Chondrocyte (in vitro differentiated cells): ENCODE measurements at regions not wholly inside any gene's neighbourhood (a gene's known extent, or its start where the extent isn't known, plus 50 kb on each side); places are given as distances from the start of the nearest gene placed in this dataset.

ENCODE experiments used
- DNase-seq: peaks from one replicate; pipeline ENCODE4 v3.0.0; 2021; ENCODE audit warnings: mixed read lengths, low spot score
- H3K27ac Mint-ChIP-seq: one replicate; pipeline ENCODE4 v1.8.0; 2021; ENCODE audit warnings: mild to moderate bottlenecking, moderate library complexity, mixed read lengths; ENCODE audit not compliant: unreplicated experiment
- H3K27me3 Mint-ChIP-seq: 2 replicates; pipeline ENCODE4 v1.8.0; 2021; ENCODE audit warnings: low read depth, mixed read lengths
- H3K36me3 Mint-ChIP-seq: 2 replicates; pipeline ENCODE4 v1.8.0; 2021; ENCODE audit warnings: low read depth, mixed read lengths
- H3K4me1 Mint-ChIP-seq: 2 replicates; pipeline ENCODE4 v1.8.0; 2021; ENCODE audit warnings: low read depth, mild to moderate bottlenecking, mixed read lengths
- H3K4me3 Mint-ChIP-seq: one replicate; pipeline ENCODE4 v1.8.0; 2021; ENCODE audit warnings: mild to moderate bottlenecking, moderate library complexity, mixed read lengths; ENCODE audit not compliant: unreplicated experiment
- H3K9me3 Mint-ChIP-seq: 2 replicates; pipeline ENCODE4 v1.8.0; 2021; ENCODE audit warnings: low read depth, mixed read lengths
- CTCF ChIP-seq: fragments of 200-600 bp; sonication (generic); IDR thresholded peaks from 2 replicates; pipeline ENCODE4 v1.5.0; 2021; ENCODE audit warnings: antibody characterized with exemption, mild to moderate bottlenecking, moderate library complexity

- Mint-ChIP-seq H3K9me3 (no peaks in the 10 kb centered on the region), H3K27ac (no peak overlapping the region), H3K36me3 (no peaks in the 10 kb centered on the region), H3K4me3 (no peak overlapping the region), H3K4me1 (no peaks in the 10 kb centered on the region), H3K27me3 (no peaks in the 10 kb centered on the region)
- no peak for TF ChIP-seq CTCF
- no peak for DNase-seq
Observed at GRCh38 chr10:88198023-88198422, 334.6 kb downstream of the PTEN start.

- H3K9me3 Mint-ChIP-seq, result no peaks in the 10 kb centered on the region
- no peak overlapping the region for H3K4me3 Mint-ChIP-seq
- H3K36me3 Mint-ChIP-seq, result no peaks in the 10 kb centered on the region
- no peaks in the 10 kb centered on the region for H3K27me3 Mint-ChIP-seq
- no peaks in the 10 kb centered on the region for H3K4me1 Mint-ChIP-seq
- no peak for DNase-seq
- no peak overlapping the region for H3K27ac Mint-ChIP-seq
- no peak for TF ChIP-seq CTCF
Observed at GRCh38 chr10:88200312-88201032, 337.0 kb downstream of the PTEN start.

- H3K36me3 Mint-ChIP-seq, result no peaks in the 10 kb centered on the region
- H3K9me3 Mint-ChIP-seq, result no peaks in the 10 kb centered on the region
- H3K4me1 Mint-ChIP-seq, result no peaks in the 10 kb centered on the region
- H3K27me3 Mint-ChIP-seq, result no peaks in the 10 kb centered on the region
- no peak overlapping the region for H3K27ac Mint-ChIP-seq
- no peak for DNase-seq
- no peak overlapping the region for H3K4me3 Mint-ChIP-seq
- no peak for TF ChIP-seq CTCF
Observed at GRCh38 chr10:88205842-88206446, 342.5 kb downstream of the PTEN start.

GRCh38 chr10:88207121-88207546, 343.7 kb downstream of the PTEN start:
- Mint-ChIP-seq H3K4me1 (no peaks in the 10 kb centered on the region), H3K27me3 (no peaks in the 10 kb centered on the region), H3K36me3 (no peaks in the 10 kb centered on the region), H3K27ac (no peak overlapping the region), H3K4me3 (no peak overlapping the region), H3K9me3 (no peaks in the 10 kb centered on the region)
- TF ChIP-seq CTCF, result no peak
- no peak for DNase-seq

GRCh38 chr10:88209231-88209630, 345.8 kb downstream of the PTEN start:
- Mint-ChIP-seq H3K9me3 (no peaks in the 10 kb centered on the region), H3K27me3 (no peaks in the 10 kb centered on the region), H3K27ac (no peak overlapping the region), H3K36me3 (no peaks in the 10 kb centered on the region), H3K4me1 (no peaks in the 10 kb centered on the region), H3K4me3 (no peak overlapping the region)
- DNase-seq, result no peak
- no peak for TF ChIP-seq CTCF
